ENCODE measurements at regions not wholly inside any gene's neighbourhood (a gene's known extent, or its start where the extent isn't known, plus 50 kb on each side); places are given as distances from the start of the nearest gene placed in this dataset.

DNA sequence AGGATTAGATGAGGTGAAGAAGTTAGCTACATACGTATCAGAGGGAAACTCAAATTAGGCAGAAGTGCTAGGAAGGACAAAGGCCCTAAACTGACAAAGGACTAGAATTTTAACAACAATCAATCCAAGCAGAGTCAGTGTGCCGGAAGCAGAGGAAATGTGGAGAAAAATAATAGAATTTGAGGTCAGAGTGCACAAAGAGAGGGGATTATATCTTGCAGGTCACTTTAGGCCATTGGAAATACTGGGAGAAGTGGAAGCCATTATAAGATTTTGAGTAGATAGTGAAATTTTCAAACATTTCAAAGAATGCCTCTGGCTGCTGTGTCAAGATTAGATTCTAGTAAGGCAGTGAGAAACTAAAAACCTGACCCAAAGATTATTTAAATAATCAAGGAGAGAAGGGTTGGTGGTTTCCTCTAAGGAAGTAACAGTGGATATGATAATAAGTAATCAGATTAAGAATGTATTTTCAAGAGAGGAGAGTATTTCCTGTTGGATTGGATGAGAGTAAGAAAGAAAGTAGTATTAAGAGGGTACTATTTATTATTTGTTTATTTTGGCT is 889.2 kb upstream of the NCAM2 start:
- Histone ChIP-seq H3K36me3 (ENCODE audit: low read depth, missing control alignments) (no peaks in the 10 kb centered on the region), H3K27ac (no peak overlapping the region), H3K9me3 (no peaks in the 10 kb centered on the region), H3K27me3 (no peaks in the 10 kb centered on the region), H3K4me1 (no peaks in the 10 kb centered on the region), H3K4me3 (no peak overlapping the region)
- TF ChIP-seq CTCF (IDR thresholded peaks at IDR 0.05) = no peak
- TF ChIP-seq POLR2A (IDR thresholded peaks at IDR 0.05) = no peak
- no peak for DNase-seq
- intact Hi-C loops (cut with DNase I; ENCODE audit: low total_unique reads) = no loop called here
- 69 to 78% methylated on average over 2 of the region's 2 CpGs for WGBS, 2 donors

DNA sequence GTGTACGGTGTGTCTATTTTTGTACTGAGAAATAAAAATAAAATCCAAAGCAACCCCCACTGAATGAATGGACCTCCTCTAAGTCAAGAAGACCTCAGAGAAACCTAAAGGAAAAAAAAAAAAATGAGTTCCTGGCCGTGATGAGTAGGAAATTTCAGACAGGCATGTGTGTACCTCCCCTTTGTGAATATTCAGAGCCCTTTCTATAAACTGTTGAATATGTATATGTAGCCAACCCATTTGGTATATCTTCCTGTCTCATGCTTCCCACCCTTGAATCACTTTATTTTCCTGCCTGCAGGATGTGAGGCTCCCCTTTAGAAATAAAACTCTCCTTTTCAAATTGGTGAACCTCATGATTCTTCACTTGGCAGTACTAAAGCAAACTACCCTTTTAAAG is 887.8 kb upstream of the NCAM2 start:
- no peak for DNase-seq
- WGBS, 2 donors = 72 to 82% methylated on average over 2 of the region's 2 CpGs

DNA sequence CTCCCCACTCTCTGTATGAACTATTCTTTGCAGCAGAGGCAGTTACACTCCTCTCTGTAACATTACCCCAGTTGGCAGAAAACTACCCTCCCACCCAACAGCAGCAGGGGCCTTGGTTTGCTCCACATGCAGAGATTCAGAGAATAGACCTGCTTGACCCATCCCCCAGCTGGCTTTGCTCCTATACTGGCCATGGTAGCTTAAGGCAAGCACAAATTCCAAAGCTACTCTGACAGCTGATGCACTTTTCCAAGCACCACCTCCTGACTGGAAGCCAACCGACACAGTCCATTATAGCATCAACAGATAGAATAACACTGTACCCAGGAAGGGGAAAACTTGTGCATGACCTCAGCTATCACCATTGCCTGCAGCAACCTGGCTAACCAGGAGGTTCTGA is 846.5 kb upstream of the NCAM2 start:
- no peaks in the 10 kb centered on the region for H3K4me1 ChIP-seq
- H3K27me3 ChIP-seq = no peaks in the 10 kb centered on the region
- no peaks in the 10 kb centered on the region for H3K9me3 ChIP-seq
- no peak overlapping the region for H3K27ac ChIP-seq
- TF ChIP-seq POLR2A (IDR thresholded peaks at IDR 0.05) (no peak), CTCF (IDR thresholded peaks at IDR 0.05) (no peak)
- H3K4me3 ChIP-seq = no peak overlapping the region
- no peaks in the 10 kb centered on the region for H3K36me3 ChIP-seq (ENCODE audit: low read depth, missing control alignments)
- WGBS, 2 donors = 96% methylated on average over 1 of the region's 1 CpG; no CpG with 5 or more reads in 1 of the 2 donors
- intact Hi-C loops (cut with DNase I; ENCODE audit: low total_unique reads) = no loop called here
- DNase-seq = no peak

More for the DNA sequence above, 887.8 kb upstream of the NCAM2 start:
- Histone ChIP-seq H3K9me3 (no peaks in the 10 kb centered on the region), H3K36me3 (ENCODE audit: low read depth, missing control alignments) (no peaks in the 10 kb centered on the region), H3K27ac (no peak overlapping the region), H3K4me1 (no peaks in the 10 kb centered on the region), H3K4me3 (no peak overlapping the region), H3K27me3 (no peaks in the 10 kb centered on the region)
- TF ChIP-seq CTCF (IDR thresholded peaks at IDR 0.05) (no peak), POLR2A (IDR thresholded peaks at IDR 0.05) (no peak)
- intact Hi-C loops (cut with DNase I; ENCODE audit: low total_unique reads) = no loop called here

GRCh38 chr21:20163167-20163566 is 835.0 kb upstream of the NCAM2 start:
- no peak for TF ChIP-seq POLR2A (IDR thresholded peaks at IDR 0.05)
- TF ChIP-seq CTCF (IDR thresholded peaks at IDR 0.05) = no peak
- intact Hi-C loops (cut with DNase I; ENCODE audit: low total_unique reads) = no loop called here
- no peaks in the 10 kb centered on the region for H3K36me3 ChIP-seq (ENCODE audit: low read depth, missing control alignments)
- WGBS, 2 donors = 42 to 58% methylated on average over 4 of the region's 4 CpGs
- no peaks in the 10 kb centered on the region for H3K4me1 ChIP-seq
- H3K4me3 ChIP-seq = no peak overlapping the region
- no peaks in the 10 kb centered on the region for H3K9me3 ChIP-seq
- DNase-seq = no peak
- no peaks in the 10 kb centered on the region for H3K27me3 ChIP-seq
- no peak overlapping the region for H3K27ac ChIP-seq

DNA sequence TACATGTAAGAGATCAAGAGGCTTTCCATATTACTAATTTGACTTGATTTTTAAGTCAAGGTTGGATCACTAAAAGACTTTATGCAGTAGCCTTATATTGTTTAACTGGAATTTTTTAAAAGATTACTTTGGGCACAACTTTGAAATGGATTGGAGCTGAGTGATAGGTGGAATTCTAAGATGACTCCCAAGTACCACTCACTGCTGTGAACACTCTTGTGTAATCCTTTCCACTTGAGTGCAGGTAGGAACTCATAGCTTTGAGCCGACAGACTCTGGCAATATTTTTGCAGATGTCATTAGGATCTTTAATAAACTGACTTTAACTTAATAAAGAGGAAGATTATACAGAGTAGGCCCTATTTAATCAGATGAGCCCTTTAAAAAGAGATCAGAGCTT is 831.1 kb upstream of the NCAM2 start:
- WGBS, 2 donors = 75 to 93% methylated on average over 1 of the region's 1 CpG

More for the DNA sequence above, 831.1 kb upstream of the NCAM2 start:
- H3K27ac ChIP-seq = no peak overlapping the region
- intact Hi-C loops (cut with DNase I; ENCODE audit: low total_unique reads) = no loop called here
- H3K4me3 ChIP-seq = no peak overlapping the region
- no peak for TF ChIP-seq CTCF (IDR thresholded peaks at IDR 0.05)
- TF ChIP-seq POLR2A (IDR thresholded peaks at IDR 0.05) = no peak
- no peaks in the 10 kb centered on the region for H3K9me3 ChIP-seq
- DNase-seq = no peak
- no peaks in the 10 kb centered on the region for H3K27me3 ChIP-seq
- H3K4me1 ChIP-seq = no peaks in the 10 kb centered on the region
- H3K36me3 ChIP-seq (ENCODE audit: low read depth, missing control alignments) = no peaks in the 10 kb centered on the region
